A549 (cell line): ENCODE measurements at regions not wholly inside any gene's neighbourhood (a gene's known extent, or its start where the extent isn't known, plus 50 kb on each side); places are given as distances from the start of the nearest gene placed in this dataset.

Experiments used
- CHD4 ChIP-seq: fragments of 200-600 bp; sonication (generic); IDR thresholded peaks from 2 replicates; pipeline ENCODE4 v1.6.1; 2016; ENCODE audit warnings: antibody characterized with exemption, mild to moderate bottlenecking, borderline replicate concordance
- EP300 ChIP-seq, 2 experiments: fragments of >200 bp; sonication (Bioruptor Twin); formaldehyde crosslinking; IDR thresholded peaks; 2 replicates in 1 of 2; 3 replicates in 1 of 2; pipeline ENCODE4 v1.6.1; 2016 to 2017
- KDM5A ChIP-seq: fragments of 200-600 bp; sonication (generic); IDR thresholded peaks from 2 replicates; pipeline ENCODE4 v1.6.1; 2016; ENCODE audit warnings: antibody characterized with exemption, mild to moderate bottlenecking
- MAZ ChIP-seq: fragments of 150-350 bp; IDR thresholded peaks from 2 replicates; pipeline ENCODE4 v1.6.1; 2014; ENCODE audit warnings: antibody characterized with exemption, low read depth, low read length, borderline replicate concordance
- NR3C1 ChIP-seq: fragments of >200 bp; sonication (Bioruptor Twin); formaldehyde crosslinking; IDR thresholded peaks from 3 replicates; pipeline ENCODE4 v1.6.1; 2017
- POLR2A ChIP-seq: IDR thresholded peaks from 2 replicates; pipeline ENCODE4 v1.6.1; 2012; ENCODE audit warnings: mild to moderate bottlenecking, low read length
- RAD21 ChIP-seq, 2 experiments: fragments of >200 bp in 1 of 2; sonication (Bioruptor Twin) in 1 of 2; formaldehyde crosslinking in 1 of 2; IDR thresholded peaks in 1 of 2; conservative IDR thresholded peaks in 1 of 2; 2 replicates in 1 of 2; 3 replicates in 1 of 2; pipeline ENCODE4 v1.6.1; 2012 to 2018; ENCODE audit warnings: inconsistent platforms in 1 of 2
- TF ChIP-seq, protein P1 (sequence below): fragments of >200 bp; sonication (Bioruptor Twin); formaldehyde crosslinking; IDR thresholded peaks from 3 replicates; pipeline ENCODE4 v1.5.1; 2016

DNA sequence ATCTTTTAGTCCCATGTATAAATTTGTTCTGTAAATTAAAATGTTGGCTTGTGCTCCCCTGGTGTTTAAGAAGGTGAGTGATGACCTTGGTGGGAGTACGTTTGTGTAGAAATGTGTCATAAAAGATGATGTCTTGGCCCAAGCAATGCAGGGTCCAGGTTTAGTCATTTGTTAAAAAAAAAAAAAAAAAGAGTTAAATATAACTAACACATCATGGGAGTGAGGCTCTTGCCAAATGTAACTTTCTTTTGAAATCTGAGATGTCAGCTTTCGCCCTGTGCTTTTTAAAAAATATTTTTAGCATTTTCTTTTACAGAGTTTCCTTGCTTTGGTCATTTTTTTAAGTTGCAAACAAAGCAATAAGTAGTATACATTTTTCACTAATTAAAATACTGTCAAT is 135.6 kb downstream of the FBXO8 start:
- TF ChIP-seq KDM5A = no peak
- no peak for TF ChIP-seq CHD4
- TF ChIP-seq EP300 (IDR thresholded peaks at IDR 0.05) = no peak
- TF ChIP-seq, protein P1, sequence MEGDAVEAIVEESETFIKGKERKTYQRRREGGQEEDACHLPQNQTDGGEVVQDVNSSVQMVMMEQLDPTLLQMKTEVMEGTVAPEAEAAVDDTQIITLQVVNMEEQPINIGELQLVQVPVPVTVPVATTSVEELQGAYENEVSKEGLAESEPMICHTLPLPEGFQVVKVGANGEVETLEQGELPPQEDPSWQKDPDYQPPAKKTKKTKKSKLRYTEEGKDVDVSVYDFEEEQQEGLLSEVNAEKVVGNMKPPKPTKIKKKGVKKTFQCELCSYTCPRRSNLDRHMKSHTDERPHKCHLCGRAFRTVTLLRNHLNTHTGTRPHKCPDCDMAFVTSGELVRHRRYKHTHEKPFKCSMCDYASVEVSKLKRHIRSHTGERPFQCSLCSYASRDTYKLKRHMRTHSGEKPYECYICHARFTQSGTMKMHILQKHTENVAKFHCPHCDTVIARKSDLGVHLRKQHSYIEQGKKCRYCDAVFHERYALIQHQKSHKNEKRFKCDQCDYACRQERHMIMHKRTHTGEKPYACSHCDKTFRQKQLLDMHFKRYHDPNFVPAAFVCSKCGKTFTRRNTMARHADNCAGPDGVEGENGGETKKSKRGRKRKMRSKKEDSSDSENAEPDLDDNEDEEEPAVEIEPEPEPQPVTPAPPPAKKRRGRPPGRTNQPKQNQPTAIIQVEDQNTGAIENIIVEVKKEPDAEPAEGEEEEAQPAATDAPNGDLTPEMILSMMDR = no peak
- TF ChIP-seq MAZ = no peak
- no peak for TF ChIP-seq NR3C1
- no peak for TF ChIP-seq POLR2A
- TF ChIP-seq RAD21 (conservative IDR thresholded peaks at IDR 0.05 in 1 of 2, IDR thresholded peaks at IDR 0.05 in 1 of 2) = no peak
